K562 (cell line): ENCODE measurements at regions not wholly inside any gene's neighbourhood (a gene's known extent, or its start where the extent isn't known, plus 50 kb on each side); places are given as distances from the start of the nearest gene placed in this dataset.
A peak's percentile ranks its signal among the peaks of the same experiment; 100 is the strongest.

ENCODE experiments used
- CBX8 ChIP-seq: fragments of 200-600 bp; sonication (generic); IDR thresholded peaks from 2 replicates; pipeline ENCODE4 v1.6.1; 2012; ENCODE audit warnings: borderline replicate concordance, mixed run types, low read depth, mild to moderate bottlenecking, moderate library complexity, mixed read lengths, low read length, control low read depth, inconsistent platforms; ENCODE audit not compliant: poor library complexity, severe bottlenecking; ENCODE audit errors: extremely low read depth
- CCNT2 ChIP-seq: IDR thresholded peaks from 2 replicates; pipeline ENCODE4 v1.6.1; 2011; ENCODE audit warnings: borderline replicate concordance, low read depth, mild to moderate bottlenecking, moderate library complexity, mixed read lengths, low read length; ENCODE audit not compliant: insufficient read length; ENCODE audit errors: extremely low read depth
- CEBPB ChIP-seq: fragments of 450-650 bp; IDR thresholded peaks from 2 replicates; pipeline ENCODE4 v1.6.1; 2016; ENCODE audit warnings: missing genetic modification characterization, missing compliant biosample characterization
- CGGBP1 ChIP-seq: fragments of 250-450 bp; sonication (Bioruptor Pico); IDR thresholded peaks from 2 replicates; pipeline ENCODE4 v1.9.0; 2021; ENCODE audit warnings: mild to moderate bottlenecking
- MEIS2 ChIP-seq: fragments of 450-650 bp; IDR thresholded peaks from 2 replicates; pipeline ENCODE4 v1.6.1; 2014; ENCODE audit warnings: mild to moderate bottlenecking; ENCODE audit not compliant: partially characterized antibody
- NRF1 ChIP-seq, 2 experiments: fragments of 450-650 bp; IDR thresholded peaks in 1 of 2; conservative IDR thresholded peaks in 1 of 2; 2 replicates each; pipeline ENCODE4 v1.6.1; 2014; ENCODE audit warnings: mild to moderate bottlenecking in 2 of 2
- ZFP1 ChIP-seq: fragments of 450-650 bp; formaldehyde crosslinking; IDR thresholded peaks from 2 replicates; pipeline ENCODE4 v1.4.0; 2020; ENCODE audit warnings: mild to moderate bottlenecking, mixed read lengths
- ZNF318 ChIP-seq, 2 experiments: fragments of 450-650 bp; IDR thresholded peaks; 2 replicates each; pipeline ENCODE4 v1.6.1; 2016; ENCODE audit warnings: mild to moderate bottlenecking in 2 of 2, borderline replicate concordance in 1 of 2, low read depth in 1 of 2, moderate library complexity in 1 of 2

GRCh38 chr2:9118383-9118960 is 88.1 kb upstream of the ASAP2 start (continued):
- TF ChIP-seq ZNF318 (IDR thresholded peaks at IDR 0.05; ENCODE audit: borderline replicate concordance in 1 of 2, low read depth in 1 of 2): no peak
- no peak for TF ChIP-seq NRF1 (conservative IDR thresholded peaks at IDR 0.05 in 1 of 2, IDR thresholded peaks at IDR 0.05 in 1 of 2)
- TF ChIP-seq CCNT2: no peak
- no peak for TF ChIP-seq ZFP1 (CRISPR knock-in tag)
- peak; percentile 60 for TF ChIP-seq CEBPB (tag)
- TF ChIP-seq CGGBP1 (CRISPR knock-in tag): no peak
- TF ChIP-seq MEIS2: peak; percentile 8
- no peak for TF ChIP-seq CBX8
